Muscle of leg (tissue), 3 donors: ENCODE measurements at regions not wholly inside any gene's neighbourhood (a gene's known extent, or its start where the extent isn't known, plus 50 kb on each side); places are given as distances from the start of the nearest gene placed in this dataset.
"Not testable (repeated sequence)": the region's sequence is repeated elsewhere in the genome, so short reads cannot be mapped to it uniquely, and the experiment has no call there.

Experiments used
- DNase-seq: peaks from one replicate; pipeline ENCODE4 v3.0.0; 2013
- H3K27ac ChIP-seq: one replicate; pipeline ENCODE4 v1.5.1; 2013; ENCODE audit warnings: mild to moderate bottlenecking, low read length, control low read depth
- H3K27me3 ChIP-seq: one replicate; pipeline ENCODE4 v1.6.1; 2013; ENCODE audit warnings: low read length; ENCODE audit not compliant: control insufficient read depth, insufficient read depth
- H3K36me3 ChIP-seq: one replicate; pipeline ENCODE4 v1.6.1; 2013; ENCODE audit warnings: low read length; ENCODE audit not compliant: control insufficient read depth, insufficient read depth
- H3K4me1 ChIP-seq: one replicate; pipeline ENCODE4 v1.6.1; 2013; ENCODE audit warnings: low read length; ENCODE audit not compliant: control insufficient read depth, insufficient read depth
- H3K4me3 ChIP-seq: one replicate; pipeline ENCODE4 v1.5.1; 2013; ENCODE audit warnings: low read length, control low read depth
- H3K9me3 ChIP-seq: replicated peaks from 2 replicates; pipeline ENCODE4 v1.6.1; 2013; ENCODE audit warnings: low read depth, low read length; ENCODE audit not compliant: control insufficient read depth
- WGBS: methylation state at CpG from one replicate; pipeline ENCODE4 v1.1.5; 2013; ENCODE audit warnings: missing lambda C conversion rate; ENCODE audit not compliant: insufficient coverage; 5-methylcytosine and 5-hydroxymethylcytosine counted together

- Histone ChIP-seq H3K4me3 (no peak overlapping the region), H3K36me3 (no peaks in the 10 kb centered on the region), H3K27ac (no peak overlapping the region), H3K9me3 (peaks cover 5% of the 10 kb centered on the region), H3K27me3 (no peaks in the 10 kb centered on the region), H3K4me1 (no peaks in the 10 kb centered on the region)
- DNase-seq, result no peak
Measured at GRCh38 chr3:189013224-189013888, 158.4 kb upstream of the TPRG1 start.

DNA sequence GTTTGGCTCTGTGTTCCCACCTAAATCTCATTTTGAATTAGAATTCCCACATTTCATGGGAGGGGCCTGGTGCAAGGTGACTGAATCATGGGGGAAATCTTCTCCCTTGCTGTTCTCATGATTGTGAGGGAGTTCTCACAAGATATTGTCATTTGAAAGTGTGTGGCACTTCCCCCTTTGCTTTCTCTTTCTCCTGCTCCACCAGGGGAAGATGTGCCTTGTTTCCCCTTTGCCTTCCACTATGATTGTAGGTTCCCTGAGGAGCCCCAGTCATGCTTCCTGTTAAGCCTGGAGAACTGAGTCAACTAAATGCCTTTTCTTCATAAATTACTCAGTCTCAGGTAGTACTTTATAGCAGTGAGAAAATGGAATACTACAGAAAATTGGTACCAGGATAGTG, 157.2 kb upstream of the TPRG1 start:
- Histone ChIP-seq H3K4me3 (no peak overlapping the region), H3K27me3 (no peaks in the 10 kb centered on the region), H3K9me3 (peaks cover 5% of the 10 kb centered on the region), H3K4me1 (no peaks in the 10 kb centered on the region), H3K27ac (no peak overlapping the region), H3K36me3 (no peaks in the 10 kb centered on the region)
- DNase-seq, result no peak

- not testable (repeated sequence) for H3K4me1 ChIP-seq, H3K4me3 ChIP-seq, H3K27ac ChIP-seq, H3K27me3 ChIP-seq, H3K36me3 ChIP-seq, DNase-seq, H3K9me3 ChIP-seq
- 67% methylated on average over 18 of the region's 39 CpGs for WGBS
Measured at GRCh38 chr3:189022576-189023466, 148.9 kb upstream of the TPRG1 start.

DNA sequence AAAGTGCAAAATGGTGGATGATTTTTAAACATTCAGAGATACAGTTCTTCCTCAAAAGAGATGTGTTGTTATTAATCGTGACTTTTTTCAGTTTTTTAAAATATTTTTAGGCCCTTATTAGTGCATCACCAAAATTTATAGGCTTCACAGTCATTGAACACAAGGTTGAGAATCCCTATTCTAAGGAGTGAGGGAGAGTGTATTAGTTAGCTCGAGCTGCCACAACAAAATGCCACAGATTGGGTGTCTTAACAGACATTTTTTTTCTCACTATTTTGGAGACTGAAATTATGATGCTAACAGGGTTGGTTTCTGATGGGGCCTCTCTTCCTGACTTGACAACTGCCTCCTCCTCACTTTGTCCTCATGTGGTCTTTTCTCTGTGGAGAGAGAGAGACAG, 145.9 kb upstream of the TPRG1 start:
- H3K4me3 ChIP-seq, result no peak overlapping the region
- DNase-seq, result no peak
- WGBS, result no CpG with 5 or more reads among the region's 2 CpGs

DNA sequence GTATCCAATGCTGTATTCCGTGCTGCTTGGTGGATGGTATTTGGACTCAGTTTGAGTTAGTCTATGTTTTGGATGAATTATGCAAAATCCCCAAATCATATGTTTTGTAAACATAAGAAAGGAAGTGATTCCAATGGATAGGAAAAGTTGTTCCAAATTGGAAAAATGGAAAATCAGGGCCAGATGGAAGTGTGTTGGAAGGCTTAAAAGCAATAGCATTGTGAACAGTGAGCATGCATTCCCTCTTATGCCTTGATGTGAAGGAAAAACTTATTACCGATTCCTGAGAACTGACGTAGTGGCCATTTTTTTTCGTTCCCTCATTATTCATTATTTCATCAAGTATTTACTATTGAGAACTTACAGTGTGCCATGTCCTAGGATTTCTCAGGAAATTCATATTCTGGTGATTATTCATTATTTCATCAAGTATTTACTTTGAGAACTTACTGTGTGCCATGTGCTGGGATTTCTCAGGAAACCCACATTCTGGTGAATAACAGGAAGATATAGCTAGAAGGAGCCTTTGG, 144.1 kb upstream of the TPRG1 start:
- H3K4me3 ChIP-seq, result no peak overlapping the region
- H3K36me3 ChIP-seq, result no peaks in the 10 kb centered on the region
- DNase-seq, result peak; percentile 37
- no peaks in the 10 kb centered on the region for H3K4me1 ChIP-seq
- H3K9me3 ChIP-seq, result peaks cover 3% of the 10 kb centered on the region
- no CpG with 5 or more reads among the region's 4 CpGs for WGBS
- H3K27me3 ChIP-seq, result no peaks in the 10 kb centered on the region
- H3K27ac ChIP-seq, result no peak overlapping the region

More for the DNA sequence above, 145.9 kb upstream of the TPRG1 start:
- no peak overlapping the region for H3K27ac ChIP-seq
- H3K4me1 ChIP-seq, result no peaks in the 10 kb centered on the region
- H3K9me3 ChIP-seq, result peaks cover 3% of the 10 kb centered on the region
- no peaks in the 10 kb centered on the region for H3K27me3 ChIP-seq
- no peaks in the 10 kb centered on the region for H3K36me3 ChIP-seq

- Histone ChIP-seq H3K27ac (no peak overlapping the region), H3K9me3 (peaks cover 4% of the 10 kb centered on the region), H3K4me1 (no peaks in the 10 kb centered on the region), H3K27me3 (no peaks in the 10 kb centered on the region), H3K36me3 (no peaks in the 10 kb centered on the region), H3K4me3 (no peak overlapping the region)
- WGBS, result 100% methylated on average over 1 of the region's 2 CpGs
- DNase-seq, result no peak
Measured at GRCh38 chr3:189038773-189039745, 132.7 kb upstream of the TPRG1 start.

DNA sequence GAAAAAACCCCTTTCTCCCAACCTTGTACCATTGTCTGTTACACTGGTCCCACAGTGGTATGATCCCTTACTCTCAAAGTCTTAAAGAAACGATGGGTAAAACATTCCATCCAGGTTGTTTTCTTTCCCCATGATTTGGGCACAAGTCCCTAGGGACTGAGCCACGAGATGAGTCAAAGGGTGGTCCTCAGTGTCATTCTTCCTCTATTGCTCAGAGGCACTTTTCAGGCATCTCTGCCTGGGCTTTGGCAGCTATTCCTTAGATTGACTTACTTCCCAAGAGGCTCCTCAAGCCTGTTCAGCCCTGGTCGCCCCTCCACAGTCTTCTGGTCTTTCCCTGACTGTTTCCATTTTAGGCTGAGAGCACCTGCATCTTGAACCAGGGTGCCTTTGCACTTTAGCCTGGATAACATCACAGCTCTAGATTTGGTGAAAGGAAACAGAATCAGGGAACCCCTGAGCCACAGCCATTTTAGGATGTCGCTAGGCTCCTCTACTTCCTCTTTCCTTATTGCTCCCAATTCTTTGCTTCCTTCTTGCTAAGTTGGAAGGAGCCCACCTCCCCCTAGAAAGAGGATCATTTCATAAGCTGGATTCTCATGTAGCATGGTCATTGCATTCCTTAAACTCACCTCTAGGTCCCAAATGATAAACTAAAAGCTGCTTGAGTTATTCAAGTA, 131.0 kb upstream of the TPRG1 start:
- H3K9me3 ChIP-seq, result no peaks in the 10 kb centered on the region
- no peaks in the 10 kb centered on the region for H3K4me1 ChIP-seq
- no peaks in the 10 kb centered on the region for H3K36me3 ChIP-seq
- WGBS, result 0% methylated on average over 1 of the region's 4 CpGs
- no peak overlapping the region for H3K27ac ChIP-seq
- no peaks in the 10 kb centered on the region for H3K27me3 ChIP-seq
- H3K4me3 ChIP-seq, result no peak overlapping the region
- DNase-seq, result no peak

GRCh38 chr3:189041482-189042090, 130.2 kb upstream of the TPRG1 start:
- no peak overlapping the region for H3K4me3 ChIP-seq
- H3K36me3 ChIP-seq, result no peaks in the 10 kb centered on the region
- no peak overlapping the region for H3K27ac ChIP-seq
- H3K27me3 ChIP-seq, result no peaks in the 10 kb centered on the region
- DNase-seq, result peak; percentile 16
- H3K4me1 ChIP-seq, result no peaks in the 10 kb centered on the region
- no peaks in the 10 kb centered on the region for H3K9me3 ChIP-seq
- 56% methylated on average over 1 of the region's 2 CpGs for WGBS

DNA sequence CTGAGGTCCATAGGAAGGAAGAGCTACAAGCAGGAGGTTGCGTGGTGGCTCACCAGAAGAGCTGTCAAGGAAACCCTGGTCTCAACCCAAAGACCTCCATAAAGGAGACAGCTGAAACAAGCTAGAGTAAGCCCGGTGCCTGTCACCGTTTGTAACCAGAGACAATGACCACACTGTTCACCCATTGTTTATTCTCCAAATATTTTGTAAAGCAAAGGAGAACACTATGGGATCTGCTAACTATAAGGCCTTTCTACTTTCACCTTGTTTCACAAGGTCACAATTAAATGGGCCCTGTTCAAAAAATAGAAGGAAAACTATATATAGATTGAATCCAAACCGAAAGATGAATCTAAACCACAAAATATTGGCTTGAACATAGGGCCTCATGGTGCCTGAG, 128.9 kb upstream of the TPRG1 start:
- WGBS, result no CpG with 5 or more reads among the region's 4 CpGs
- Histone ChIP-seq H3K27me3 (no peaks in the 10 kb centered on the region), H3K9me3 (no peaks in the 10 kb centered on the region), H3K36me3 (no peaks in the 10 kb centered on the region), H3K4me3 (no peak overlapping the region), H3K27ac (no peak overlapping the region), H3K4me1 (no peaks in the 10 kb centered on the region)
- DNase-seq, result no peak
